OCI-LY3 (cell line): ENCODE measurements at regions not wholly inside any gene's neighbourhood (a gene's known extent, or its start where the extent isn't known, plus 50 kb on each side); places are given as distances from the start of the nearest gene placed in this dataset.

Experiments used
- H2AFZ ChIP-seq: fragments of 200-600, 300-600 bp; shearing (Covaris generic); 2 replicates; pipeline ENCODE4 v1.6.0; 2014; ENCODE audit warnings: antibody characterized with exemption, low read depth, low read length
- H3K27ac ChIP-seq: fragments of 200-600, 300-600 bp; sonication (generic); 2 replicates; pipeline ENCODE4 v1.5.1; 2014; ENCODE audit warnings: mild to moderate bottlenecking, low read length, moderate library complexity, mixed read lengths
- H3K27me3 ChIP-seq: fragments of 200-600, 300-600 bp; sonication (generic); 2 replicates; pipeline ENCODE4 v1.6.1; 2014; ENCODE audit warnings: low read depth, low read length, mixed read lengths
- H3K36me3 ChIP-seq: fragments of 200-600, 300-600 bp; sonication (generic); replicated peaks from 2 replicates; pipeline ENCODE3; 2014; ENCODE audit warnings: low read depth, low read length, mixed read lengths
- H3K4me1 ChIP-seq: fragments of 300-600, 200-600 bp; sonication (generic); 2 replicates; pipeline ENCODE4 v1.6.1; 2014; ENCODE audit warnings: low read length, mixed read lengths
- H3K4me2 ChIP-seq: fragments of 200-600, 300-600 bp; sonication (generic); 2 replicates; pipeline ENCODE4 v1.6.1; 2014; ENCODE audit warnings: low read length, mixed read lengths
- H3K4me3 ChIP-seq: fragments of 300-600, 200-600 bp; sonication (generic); 2 replicates; pipeline ENCODE4 v1.5.1; 2014; ENCODE audit warnings: antibody characterized with exemption, mild to moderate bottlenecking, low read length, moderate library complexity
- H3K79me2 ChIP-seq: fragments of 300-600, 200-600 bp; shearing (Covaris generic); 2 replicates; pipeline ENCODE4 v1.6.1; 2014; ENCODE audit warnings: mild to moderate bottlenecking, low read length, mixed read lengths
- H3K9ac ChIP-seq: fragments of 300-600, 200-600 bp; shearing (Covaris generic); 2 replicates; pipeline ENCODE4 v1.6.0; 2014; ENCODE audit warnings: mild to moderate bottlenecking, low read length, moderate library complexity
- H3K9me3 ChIP-seq: fragments of 200-600, 300-600 bp; shearing (Covaris generic); 2 replicates; pipeline ENCODE4 v1.6.1; 2014; ENCODE audit warnings: low read length, mixed read lengths; ENCODE audit not compliant: insufficient read depth
- H4K20me1 ChIP-seq: fragments of 200-600, 300-600 bp; sonication (generic); 2 replicates; pipeline ENCODE4 v1.6.1; 2016; ENCODE audit warnings: low read length, mixed read lengths; ENCODE audit not compliant: insufficient read depth
- CTCF ChIP-seq: fragments of 200-600, 300-600 bp; sonication (generic); IDR thresholded peaks from 2 replicates; pipeline ENCODE4 v1.5.1; 2014; ENCODE audit warnings: antibody characterized with exemption, low read length, low read depth
- EZH2phosphoT487 ChIP-seq: fragments of 200-600 bp; shearing (Covaris generic); IDR thresholded peaks from 2 replicates; pipeline ENCODE4 v1.6.1; 2018; ENCODE audit warnings: antibody characterized with exemption, mixed run types, low read depth

DNA sequence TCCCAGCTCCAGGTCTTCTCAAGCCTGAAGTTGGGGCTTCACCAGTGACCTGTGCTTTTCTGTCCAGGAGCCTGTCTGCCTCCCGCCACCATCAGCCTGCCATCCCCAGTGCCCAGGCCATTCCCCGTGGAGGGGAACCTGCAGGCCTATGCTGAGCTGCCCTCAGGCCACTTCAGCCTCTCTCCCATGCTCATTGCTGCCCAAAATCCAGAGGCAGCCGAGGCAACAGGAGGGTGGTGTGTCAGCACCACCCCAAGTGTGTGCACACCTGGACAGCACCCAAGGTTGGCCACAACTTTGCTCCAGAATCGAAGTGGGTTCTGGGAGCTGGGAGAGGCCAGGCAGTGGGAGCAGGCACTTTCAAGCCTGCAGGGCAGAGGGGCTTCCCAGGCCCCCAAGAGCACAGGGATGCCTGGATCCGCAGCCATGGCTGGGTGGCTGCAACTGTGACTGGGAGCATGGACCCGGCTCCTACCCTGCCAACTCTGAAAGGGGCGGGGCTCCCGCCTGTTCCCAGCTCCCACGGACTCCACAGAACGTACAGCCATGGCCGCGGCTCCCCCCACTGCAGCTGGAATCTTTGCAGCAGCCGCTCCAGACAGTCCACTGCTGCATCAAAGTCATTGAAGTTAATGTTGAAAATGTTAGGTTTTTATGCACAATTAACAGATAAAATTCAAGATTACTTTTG, 1747.0 kb downstream of the OLFM4 start:
- Histone ChIP-seq H3K36me3 (no peaks in the 10 kb centered on the region), H3K27me3 (no peaks in the 10 kb centered on the region), H3K79me2 (no peaks in the 10 kb centered on the region), H4K20me1 (no peaks in the 10 kb centered on the region), H2AFZ (no peak overlapping the region), H3K4me2 (no peak overlapping the region), H3K4me1 (no peaks in the 10 kb centered on the region), H3K27ac (no peak overlapping the region), H3K9ac (no peak overlapping the region), H3K4me3 (no peak overlapping the region), H3K9me3 (no peaks in the 10 kb centered on the region)
- TF ChIP-seq EZH2phosphoT487: no peak
- no peak for TF ChIP-seq CTCF

- H3K4me2 ChIP-seq: no peak overlapping the region
- no peak overlapping the region for H3K27ac ChIP-seq
- H3K27me3 ChIP-seq: no peaks in the 10 kb centered on the region
- H3K79me2 ChIP-seq: no peaks in the 10 kb centered on the region
- no peaks in the 10 kb centered on the region for H3K9me3 ChIP-seq
- H3K4me1 ChIP-seq: no peaks in the 10 kb centered on the region
- H4K20me1 ChIP-seq: no peaks in the 10 kb centered on the region
- no peak overlapping the region for H2AFZ ChIP-seq
- TF ChIP-seq CTCF (no peak), EZH2phosphoT487 (no peak)
- H3K4me3 ChIP-seq: no peak overlapping the region
- H3K36me3 ChIP-seq: no peaks in the 10 kb centered on the region
- no peak overlapping the region for H3K9ac ChIP-seq
These were observed 1759.1 kb downstream of the OLFM4 start for GRCh38 chr13:54787754-54788153.

DNA sequence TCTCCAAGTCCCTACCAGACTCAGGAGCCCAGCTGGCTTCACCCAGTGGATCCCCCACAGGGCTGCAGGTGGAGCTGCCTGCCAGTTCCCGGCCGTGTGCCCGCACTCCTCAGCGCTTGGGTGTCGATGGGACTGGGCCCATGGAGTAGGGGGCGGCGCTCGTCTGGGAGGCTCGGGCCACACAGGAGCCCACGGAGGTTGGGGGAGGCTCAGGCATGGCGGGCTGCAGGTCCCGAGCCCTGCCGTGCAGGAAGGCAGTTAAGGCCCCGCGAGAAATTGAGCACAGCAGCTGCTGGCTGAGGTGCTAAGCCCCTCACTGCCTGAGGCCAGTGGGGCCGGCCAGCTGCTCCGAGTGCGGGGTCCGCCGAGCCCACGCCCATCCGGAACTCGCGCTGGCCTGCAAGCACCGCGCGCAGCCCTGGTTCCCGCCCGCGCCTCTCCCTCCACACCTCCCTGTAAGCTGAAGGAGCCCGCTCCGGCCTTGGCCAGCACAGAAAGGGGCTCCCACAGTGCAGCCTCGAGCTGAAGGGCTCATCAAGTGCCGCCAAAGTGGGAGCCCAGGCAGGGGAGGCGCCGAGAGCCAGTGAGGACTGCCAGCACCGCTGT, 1771.1 kb downstream of the OLFM4 start:
- H3K27me3 ChIP-seq: no peaks in the 10 kb centered on the region
- no peak for TF ChIP-seq EZH2phosphoT487
- TF ChIP-seq CTCF: no peak
- H4K20me1 ChIP-seq: no peaks in the 10 kb centered on the region
- no peak overlapping the region for H3K9ac ChIP-seq
- H3K79me2 ChIP-seq: no peaks in the 10 kb centered on the region
- H3K4me3 ChIP-seq: no peak overlapping the region
- no peak overlapping the region for H3K4me2 ChIP-seq
- no peak overlapping the region for H3K27ac ChIP-seq
- H3K36me3 ChIP-seq: no peaks in the 10 kb centered on the region
- no peaks in the 10 kb centered on the region for H3K4me1 ChIP-seq
- no peak overlapping the region for H2AFZ ChIP-seq
- no peaks in the 10 kb centered on the region for H3K9me3 ChIP-seq

GRCh38 chr13:54802226-54802625, 1773.6 kb downstream of the OLFM4 start:
- TF ChIP-seq EZH2phosphoT487: no peak
- TF ChIP-seq CTCF: no peak
- Histone ChIP-seq H3K4me1 (no peaks in the 10 kb centered on the region), H3K4me3 (no peak overlapping the region), H3K79me2 (no peaks in the 10 kb centered on the region), H3K36me3 (no peaks in the 10 kb centered on the region), H3K4me2 (no peak overlapping the region), H3K9me3 (no peaks in the 10 kb centered on the region), H3K27me3 (no peaks in the 10 kb centered on the region), H3K27ac (no peak overlapping the region), H4K20me1 (no peaks in the 10 kb centered on the region), H2AFZ (no peak overlapping the region), H3K9ac (no peak overlapping the region)
